PC-9 (cell line): ENCODE measurements at regions not wholly inside any gene's neighbourhood (a gene's known extent, or its start where the extent isn't known, plus 50 kb on each side); places are given as distances from the start of the nearest gene placed in this dataset.
A peak's percentile ranks its signal among the peaks of the same experiment; 100 is the strongest.

Experiments
- BruUV-seq: library from RNA; stranded (reverse); fragments of 400-500 nt; replicated peaks from 2 replicates; lab custom pipeline; 2021; lab: Mats Ljungman, UMichigan
- CTCF ChIA-PET: fragments of 300-600 bp; sonication (Branson Sonifier 250); formaldehyde crosslinking; loops from one replicate; lab custom pipeline; 2022; ENCODE audit warnings: antibody characterized with exemption; lab: Charles Lee
- POLR2A ChIA-PET: fragments of 300-600 bp; sonication (Branson Sonifier 250); formaldehyde crosslinking; loops from one replicate; lab custom pipeline; 2022; ENCODE audit warnings: antibody characterized with exemption; ENCODE audit not compliant: unreplicated experiment; lab: Charles Lee
- DNase-seq, 2 experiments: peaks; one replicate each; pipeline versions ENCODE4 v3.0.0 to v3.0.0-alpha.2; 2015 to 2022; ENCODE audit warnings: mixed read lengths in 1 of 2
- H2AFZ ChIP-seq: fragments of 200-600 bp; sonication (generic); 2 replicates; pipeline ENCODE4 v1.8.1; 2017; ENCODE audit warnings: antibody characterized with exemption
- H3F3A ChIP-seq: fragments of 200-600 bp; sonication (generic); 2 replicates; pipeline ENCODE4 v1.8.1; 2017; ENCODE audit warnings: antibody characterized with exemption, mild to moderate bottlenecking, low read depth; ENCODE audit not compliant: insufficient read depth
- H3K27ac ChIP-seq: fragments of 200-600 bp; sonication (generic); 2 replicates; pipeline ENCODE4 v1.6.1; 2016; ENCODE audit warnings: mixed run types
- H3K27me3 ChIP-seq: fragments of 200-600 bp; sonication (generic); 2 replicates; pipeline ENCODE4 v1.6.1; 2016; ENCODE audit warnings: low read depth, mixed run types; ENCODE audit not compliant: insufficient read depth
- H3K36me3 ChIP-seq: fragments of 200-600 bp; sonication (generic); 2 replicates; pipeline ENCODE4 v1.6.1; 2016; ENCODE audit warnings: low read depth, mixed run types
- H3K4me1 ChIP-seq: fragments of 200-600 bp; sonication (generic); replicated peaks from 2 replicates; pipeline ENCODE4 v1.6.1; 2016; ENCODE audit warnings: mixed run types; ENCODE audit not compliant: insufficient read depth
- H3K4me2 ChIP-seq: fragments of 200-600 bp; sonication (generic); 2 replicates; pipeline ENCODE4 v1.6.1; 2017; ENCODE audit warnings: mixed run types
- H3K4me3 ChIP-seq: fragments of 200-600 bp; sonication (generic); 2 replicates; pipeline ENCODE4 v1.6.1; 2016; ENCODE audit warnings: mixed run types
- H3K79me2 ChIP-seq: fragments of 200-600 bp; sonication (generic); 2 replicates; pipeline ENCODE4 v1.6.1; 2017; ENCODE audit warnings: low read depth, mixed run types
- H3K9me2 ChIP-seq: fragments of 200-600 bp; sonication (generic); 2 replicates; pipeline ENCODE4 v1.8.1; 2017; ENCODE audit warnings: mild to moderate bottlenecking; ENCODE audit not compliant: insufficient read depth
- H3K9me3 ChIP-seq: fragments of 200-600 bp; sonication (generic); 2 replicates; pipeline ENCODE4 v1.8.1; 2016; ENCODE audit warnings: low read depth; ENCODE audit not compliant: insufficient read depth
- H4K20me1 ChIP-seq: fragments of 200-600 bp; sonication (generic); 2 replicates; pipeline ENCODE4 v1.8.1; 2017; ENCODE audit not compliant: insufficient read depth
- CTCF ChIP-seq: fragments of 200-600 bp; sonication (generic); conservative IDR thresholded peaks from 2 replicates; pipeline ENCODE4 v1.6.1; 2017; ENCODE audit warnings: mixed run types, antibody characterized with exemption, mild to moderate bottlenecking, moderate library complexity
- EZH2 ChIP-seq: fragments of 200-600 bp; sonication (generic); IDR thresholded peaks from 2 replicates; pipeline ENCODE4 v1.8.0; 2017; ENCODE audit warnings: antibody characterized with exemption, low read depth
- intact Hi-C: fragments of 100-400 bp; cut with micrococcal nuclease; formaldehyde crosslinking; loops from one replicate; pipeline ENCODE4 v1.10.0; 2022; ENCODE audit not compliant: unreplicated experiment

DNA sequence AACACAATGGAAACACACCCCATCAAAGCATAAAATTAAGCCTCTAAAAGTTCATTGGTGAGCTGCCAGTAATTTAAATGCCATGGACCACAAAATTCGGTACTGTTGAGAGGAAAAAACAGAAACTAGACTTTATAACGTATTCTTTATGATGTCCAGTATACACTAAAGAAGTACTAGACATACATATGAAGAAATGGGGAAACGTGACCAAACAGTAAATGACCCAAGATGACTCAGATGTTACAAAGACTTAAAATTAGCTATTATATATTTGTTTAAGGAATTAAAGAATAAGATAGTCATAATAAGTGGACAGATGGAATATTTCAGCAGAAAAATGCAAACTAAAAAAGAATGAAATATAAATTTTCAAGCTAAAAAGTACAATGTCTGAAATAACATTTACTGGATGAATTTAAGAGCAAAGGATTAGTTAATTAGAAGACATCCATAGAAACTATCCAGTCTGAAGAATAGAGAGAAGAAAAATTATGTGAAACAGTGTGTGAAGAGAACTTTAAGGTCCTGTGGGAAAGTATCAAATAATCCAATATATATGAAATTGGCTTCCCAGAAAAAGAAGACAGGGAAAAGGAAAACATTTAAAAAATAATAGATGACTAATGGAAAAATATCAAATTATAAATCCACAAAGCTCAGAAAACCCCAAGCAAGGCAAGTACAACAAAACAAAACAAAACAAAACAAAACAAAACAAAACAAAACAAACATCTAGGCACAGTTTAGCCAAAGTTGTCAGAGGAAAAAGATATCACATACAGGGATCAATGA, 69.4 kb downstream of the SAMD9 start:
- Histone ChIP-seq H3K9me3 (no peaks in the 10 kb centered on the region), H3K4me1 (no peaks in the 10 kb centered on the region), H3K79me2 (no peaks in the 10 kb centered on the region), H3K4me3 (no peak overlapping the region), H2AFZ (no peak overlapping the region), H4K20me1 (no peaks in the 10 kb centered on the region), H3K36me3 (no peaks in the 10 kb centered on the region), H3F3A (no peaks in the 10 kb centered on the region), H3K27ac (no peak overlapping the region), H3K27me3 (no peaks in the 10 kb centered on the region), H3K9me2 (no peaks in the 10 kb centered on the region), H3K4me2 (no peak overlapping the region)
- TF ChIP-seq CTCF, result no peak
- TF ChIP-seq EZH2, result no peak
- DNase-seq, result no peak
- intact Hi-C loops, result no loop called here
- ChIA-PET CTCF (no interaction called here), POLR2A (interaction anchor here (0.5 kb wide), 1 partner anchor 95 kb away, joined by 3 read pairs; no protein-coding TSS in a partner anchor)
- BruUV-seq, result no TSS peak

GRCh38 chr7:93047514-93048099, 70.2 kb downstream of the SAMD9 start:
- H3K27ac ChIP-seq, result no peak overlapping the region
- DNase-seq, result no peak
- no peaks in the 10 kb centered on the region for H3K9me2 ChIP-seq
- no peak overlapping the region for H3K4me3 ChIP-seq
- no peaks in the 10 kb centered on the region for H3F3A ChIP-seq
- ChIA-PET POLR2A (no interaction called here), CTCF (no interaction called here)
- H3K4me1 ChIP-seq, result no peaks in the 10 kb centered on the region
- no TSS peak for BruUV-seq
- TF ChIP-seq EZH2 (no peak), CTCF (no peak)
- no peaks in the 10 kb centered on the region for H3K79me2 ChIP-seq
- no peak overlapping the region for H3K4me2 ChIP-seq
- intact Hi-C loops, result no loop called here
- H2AFZ ChIP-seq, result no peak overlapping the region
- no peaks in the 10 kb centered on the region for H3K9me3 ChIP-seq
- H4K20me1 ChIP-seq, result no peaks in the 10 kb centered on the region
- H3K27me3 ChIP-seq, result no peaks in the 10 kb centered on the region
- no peaks in the 10 kb centered on the region for H3K36me3 ChIP-seq

DNA sequence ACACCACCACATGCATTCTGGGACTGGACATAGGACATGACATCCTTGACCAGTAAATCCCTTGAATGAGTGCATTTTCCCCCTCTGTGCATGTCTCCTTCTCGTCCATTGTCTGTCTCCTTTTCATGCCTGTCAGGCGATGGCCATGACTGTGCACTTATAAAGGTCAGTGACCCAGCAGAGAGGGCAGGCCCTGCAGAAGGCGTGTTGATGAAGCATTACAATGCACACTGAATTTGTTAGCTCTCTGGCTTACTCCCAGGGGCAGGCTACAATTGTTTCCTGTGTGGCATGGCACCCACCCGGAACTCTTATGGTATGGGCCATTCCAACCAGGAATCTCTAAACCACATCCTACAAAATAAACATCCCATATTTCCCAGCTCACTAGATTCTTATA, 71.1 kb downstream of the SAMD9 start:
- POLR2A ChIA-PET, result interaction anchor here (0.5 kb wide), 1 partner anchor 236 kb away, joined by 3 read pairs; no protein-coding TSS in a partner anchor
- intact Hi-C loops, result no loop called here
- BruUV-seq, result no TSS peak

More for the DNA sequence above, 71.1 kb downstream of the SAMD9 start:
- TF ChIP-seq EZH2, result no peak
- no peak for TF ChIP-seq CTCF
- Histone ChIP-seq H2AFZ (no peak overlapping the region), H3K9me3 (no peaks in the 10 kb centered on the region), H3K4me3 (no peak overlapping the region), H3K4me1 (no peaks in the 10 kb centered on the region), H3F3A (no peaks in the 10 kb centered on the region), H3K4me2 (no peak overlapping the region), H3K9me2 (no peaks in the 10 kb centered on the region), H3K36me3 (no peaks in the 10 kb centered on the region), H3K27me3 (no peaks in the 10 kb centered on the region), H4K20me1 (no peaks in the 10 kb centered on the region), H3K27ac (no peak overlapping the region), H3K79me2 (no peaks in the 10 kb centered on the region)
- CTCF ChIA-PET, result no interaction called here
- DNase-seq, result peak in 1 of 2 experiments; percentile 17
